HEK293T (cell line): ENCODE measurements at regions not wholly inside any gene's neighbourhood (a gene's known extent, or its start where the extent isn't known, plus 50 kb on each side); places are given as distances from the start of the nearest gene placed in this dataset.

Source experiments
- CTBP1 ChIP-seq: fragments of 450-650 bp; IDR thresholded peaks from 2 replicates; pipeline ENCODE4 v1.6.1; 2016; ENCODE audit warnings: borderline replicate concordance
- FOXA1 ChIP-seq: fragments of 450-650 bp; IDR thresholded peaks from 2 replicates; pipeline ENCODE4 v1.6.1; 2016; ENCODE audit warnings: mild to moderate bottlenecking
- FOXK2 ChIP-seq: fragments of 450-650 bp; IDR thresholded peaks from 2 replicates; pipeline ENCODE4 v1.6.1; 2016; ENCODE audit warnings: mild to moderate bottlenecking
- HDGF ChIP-seq: fragments of 450-650 bp; IDR thresholded peaks from 2 replicates; pipeline ENCODE4 v1.6.1; 2017; ENCODE audit warnings: antibody characterized with exemption, borderline replicate concordance
- SP1 ChIP-seq: fragments of 450-650 bp; IDR thresholded peaks from 2 replicates; pipeline ENCODE4 v1.6.1; 2017
- TARDBP ChIP-seq: fragments of 450-650 bp; IDR thresholded peaks from 2 replicates; pipeline ENCODE4 v1.6.1; 2016
- ZNF384 ChIP-seq: fragments of 450-650 bp; IDR thresholded peaks from 2 replicates; pipeline ENCODE4 v1.6.1; 2016

GRCh38 chr17:15023589-15024336 is 241.4 kb downstream of the PMP22 start:
- no peak for TF ChIP-seq TARDBP
- TF ChIP-seq SP1: no peak
- TF ChIP-seq CTBP1: no peak
- TF ChIP-seq HDGF: no peak
- no peak for TF ChIP-seq ZNF384
- no peak for TF ChIP-seq FOXA1
- TF ChIP-seq FOXK2: no peak
